Activated CD4-positive, CD25-positive, alpha-beta regulatory T cell (primary cell): ENCODE measurements at regions not wholly inside any gene's neighbourhood (a gene's known extent, or its start where the extent isn't known, plus 50 kb on each side); places are given as distances from the start of the nearest gene placed in this dataset.
"Not testable (repeated sequence)": the region's sequence is repeated elsewhere in the genome, so short reads cannot be mapped to it uniquely, and the experiment has no call there.

ENCODE experiments used
- DNase-seq, 4 experiments: peaks; one replicate each; lab custom pipeline; 2025; lab: John Stamatoyannopoulos, UW

DNA sequence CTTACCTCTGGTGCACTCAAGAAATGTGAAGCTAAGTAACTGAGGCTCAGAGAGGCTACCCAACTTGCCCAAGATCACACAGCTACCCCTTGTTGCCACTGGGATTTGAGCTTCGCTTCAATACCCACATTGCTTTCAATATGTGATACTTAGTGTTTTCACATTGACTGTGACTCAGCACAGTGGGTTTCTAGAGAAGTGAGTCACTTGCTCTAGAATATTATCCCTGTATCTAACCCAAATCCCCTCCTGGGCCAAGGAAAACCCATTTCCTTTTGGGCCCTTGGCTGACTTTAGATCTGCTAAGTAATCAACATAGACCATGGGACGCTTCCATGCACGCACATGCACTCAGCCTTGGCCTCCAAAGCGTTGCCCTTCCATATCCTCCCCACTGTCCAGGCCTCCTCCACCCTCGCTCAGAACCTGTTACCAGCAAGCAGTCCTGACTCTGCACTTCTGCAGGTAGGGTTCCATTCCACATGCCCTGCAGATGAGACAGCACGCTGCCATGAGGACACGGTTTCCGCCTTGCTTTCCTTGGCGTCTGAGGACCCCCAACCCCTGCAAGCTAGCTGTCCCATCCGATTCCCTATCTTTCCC lies 87.7 kb upstream of the CHST15 start:
- no peak for DNase-seq

DNA sequence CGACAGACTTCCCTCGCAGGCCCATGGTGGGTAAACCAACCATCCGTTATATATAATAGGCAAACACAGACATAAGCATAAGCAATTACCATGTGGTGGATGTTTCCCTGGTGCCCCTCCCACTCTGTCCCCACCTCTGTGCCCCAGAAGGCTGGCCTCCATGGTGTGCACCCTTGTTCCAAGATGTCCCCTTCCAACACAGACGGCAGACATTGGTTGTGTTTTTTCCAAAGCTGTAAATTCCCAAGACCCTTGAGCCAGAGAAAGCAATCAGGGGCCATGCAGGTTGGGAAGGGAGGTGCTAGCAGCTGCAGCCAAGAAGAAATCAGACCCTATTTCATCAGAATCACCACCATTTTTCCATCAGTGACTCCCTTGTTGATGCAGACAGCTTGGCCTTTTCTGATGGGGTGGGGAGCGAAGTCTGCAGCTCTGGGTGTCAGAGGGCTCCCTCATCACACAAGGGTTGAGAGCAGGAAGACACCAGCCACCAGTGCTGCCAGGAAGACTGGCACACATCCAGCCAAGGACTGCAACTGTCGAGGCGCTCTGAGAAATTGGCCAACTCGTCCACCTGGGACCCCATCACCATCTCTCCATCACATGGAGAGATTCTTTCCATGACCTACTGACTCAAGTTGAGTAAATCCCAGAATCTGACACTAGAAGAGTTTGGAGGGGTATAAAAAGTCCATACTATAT lies 86.8 kb upstream of the CHST15 start:
- no peak for DNase-seq

DNA sequence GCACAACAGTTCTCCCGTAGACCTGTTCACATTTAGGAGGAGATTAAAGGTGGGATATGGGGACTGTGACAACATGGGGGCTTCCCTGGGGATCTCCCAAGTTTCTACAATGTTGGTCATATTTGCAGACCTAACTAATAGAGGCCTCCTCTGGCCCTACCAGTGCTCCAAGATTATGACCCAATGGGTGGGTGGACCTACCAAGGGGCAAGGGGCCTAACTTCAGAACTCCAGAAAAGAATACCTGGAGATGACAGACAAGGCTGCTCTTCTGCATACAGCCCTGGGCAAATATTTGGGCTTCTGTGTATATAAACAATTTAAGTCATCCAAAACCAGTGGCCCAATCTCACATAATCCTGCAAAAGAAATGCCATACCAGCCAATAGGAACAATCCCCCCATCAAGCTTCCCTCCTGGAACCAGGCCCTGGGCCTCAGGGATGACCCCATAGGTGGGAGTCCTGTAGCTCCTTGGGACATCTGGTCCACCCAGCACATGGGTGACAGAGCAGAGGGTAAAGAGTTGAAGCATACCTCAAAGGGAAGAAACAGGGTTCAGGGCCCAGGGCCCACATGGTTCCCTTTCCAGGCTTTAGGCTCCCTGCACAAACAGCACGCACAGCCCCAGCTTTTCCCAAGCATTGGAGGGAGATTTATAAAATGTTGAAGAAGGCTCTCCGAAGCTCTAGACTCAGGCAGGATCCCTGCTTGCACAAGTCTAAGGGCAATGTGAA lies 86.1 kb upstream of the CHST15 start:
- no peak for DNase-seq

DNA sequence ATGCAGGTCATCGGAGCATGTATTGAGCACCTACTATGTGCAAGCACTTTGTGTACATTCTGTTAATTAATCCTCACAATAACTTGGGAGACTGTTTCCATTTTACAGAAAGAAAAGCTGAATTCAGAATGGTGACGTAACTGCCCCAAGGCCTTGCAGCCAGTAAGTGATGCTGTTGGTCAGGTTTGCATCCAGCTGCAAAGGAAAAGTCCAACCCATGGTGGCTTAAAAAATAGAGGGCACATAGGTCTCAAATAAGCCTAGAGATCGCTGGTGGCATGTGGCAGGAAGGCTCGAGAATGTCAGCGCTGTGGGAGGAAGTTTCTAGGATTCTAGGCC lies 83.8 kb upstream of the CHST15 start:
- no peak for DNase-seq

DNA sequence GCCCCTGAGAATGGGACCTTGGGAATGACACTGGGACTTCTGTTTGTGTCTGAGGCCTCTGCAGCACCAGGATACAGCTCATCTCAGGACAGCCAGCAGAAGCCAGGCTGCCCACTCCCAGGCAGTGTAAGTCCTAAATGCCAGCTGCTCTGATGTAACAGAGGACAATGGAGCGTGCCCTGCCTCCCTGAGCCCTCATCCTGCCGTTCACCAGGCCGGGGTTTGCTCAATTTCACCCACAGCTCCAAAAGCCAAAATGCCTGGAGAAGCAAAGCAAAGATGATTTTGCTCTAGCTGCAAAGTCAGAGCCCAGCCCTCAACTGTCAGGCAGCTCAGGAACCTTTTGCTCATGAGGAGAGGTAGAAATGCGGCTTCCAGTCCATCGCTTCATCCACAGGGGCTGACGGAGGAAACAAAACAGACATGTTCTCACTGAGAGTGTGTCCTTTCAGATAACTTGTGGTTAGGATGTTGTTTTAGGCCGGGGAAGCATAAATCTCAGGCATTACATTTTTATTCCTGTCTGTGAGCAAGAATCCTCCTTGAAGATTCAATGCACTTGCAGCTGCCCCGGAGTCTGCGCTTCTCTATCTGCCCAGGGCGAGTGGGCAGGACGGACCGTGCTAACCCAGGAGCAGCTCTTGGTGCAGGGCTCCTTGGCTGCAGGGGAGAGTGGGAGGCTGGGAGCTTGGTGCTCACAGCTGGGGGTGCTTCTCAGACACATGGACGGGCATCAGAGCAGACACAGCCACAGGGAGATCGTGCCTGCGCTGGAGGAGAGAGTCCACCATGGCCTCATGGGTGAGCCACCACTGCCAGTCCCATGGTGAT lies 83.2 kb upstream of the CHST15 start:
- DNase-seq, result no peak

DNA sequence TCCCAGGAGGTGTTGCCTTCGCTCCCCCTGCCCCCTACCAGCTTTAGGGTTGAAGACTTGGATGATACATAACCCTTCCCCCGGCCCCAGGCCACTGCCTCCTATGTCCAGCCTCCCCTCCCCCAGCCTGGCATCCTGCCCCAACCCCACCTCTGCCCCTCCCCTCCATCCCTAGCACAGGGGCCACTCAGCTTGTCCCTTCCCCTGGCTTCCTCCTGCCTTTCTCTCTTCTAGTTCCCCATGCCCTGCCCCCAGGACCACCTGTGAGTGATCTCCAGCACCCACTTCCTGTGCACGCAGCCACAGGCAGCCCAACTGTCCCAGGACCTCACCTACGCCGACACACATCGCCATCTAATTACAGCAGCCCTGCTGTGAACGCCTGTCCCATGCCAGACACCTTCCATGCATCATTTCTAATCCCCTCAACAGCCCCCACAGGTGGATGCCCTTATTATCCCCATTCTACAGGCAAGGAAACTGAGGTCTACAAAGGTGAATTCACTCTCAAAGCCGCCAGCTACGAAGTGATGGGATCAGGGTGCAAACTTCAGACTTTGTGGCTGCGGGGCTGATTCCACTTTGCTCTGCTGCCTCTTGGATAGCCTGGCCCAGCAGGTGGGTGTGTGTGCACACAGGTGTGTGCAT lies 82.4 kb upstream of the CHST15 start:
- DNase-seq, result no peak

DNA sequence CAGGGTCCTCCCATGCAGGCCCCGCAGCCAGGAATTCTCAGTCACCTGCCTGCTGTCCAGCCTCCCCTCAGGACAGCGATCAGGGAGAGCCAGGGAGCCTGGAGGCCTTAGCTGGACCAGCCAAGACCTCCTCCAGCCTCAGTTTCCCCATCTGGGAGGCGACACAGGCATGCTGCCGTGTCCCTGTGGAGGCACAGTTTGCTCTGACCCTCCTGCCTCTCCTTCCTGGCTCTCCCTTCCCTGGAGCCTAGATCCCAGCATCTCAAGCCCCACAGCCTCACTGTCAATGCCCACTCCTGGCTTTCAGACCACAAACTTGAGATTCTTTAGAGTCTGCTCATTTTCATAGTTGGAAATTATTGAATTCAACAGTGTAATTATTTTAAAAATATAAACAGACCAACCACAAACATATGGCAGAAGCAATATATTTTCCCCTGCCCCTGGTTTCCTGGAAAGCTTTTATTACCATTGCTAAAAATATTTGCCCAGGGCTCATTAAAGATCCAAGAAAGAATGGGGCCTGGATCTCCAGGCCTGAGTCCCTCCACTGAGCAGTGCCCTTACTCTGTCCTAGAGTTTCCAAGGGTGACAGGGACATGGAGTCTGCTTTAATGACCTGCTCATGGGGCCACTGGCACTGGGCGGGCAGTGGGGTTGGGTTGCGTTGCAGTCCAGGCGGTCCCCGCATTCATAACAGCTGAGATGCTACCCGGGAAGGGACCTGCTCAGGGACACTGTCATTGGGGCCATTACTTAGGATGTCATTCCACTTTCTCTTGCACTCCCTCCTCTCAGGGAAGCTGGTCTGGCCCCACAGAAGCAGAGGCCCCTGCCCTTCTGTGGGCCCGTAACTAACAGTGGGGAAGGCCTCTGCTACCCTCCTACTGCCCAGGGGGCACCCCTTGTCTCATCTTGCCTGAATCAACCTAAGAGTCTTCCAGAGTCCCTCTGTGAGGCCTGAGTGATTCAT lies 81.6 kb upstream of the CHST15 start:
- DNase-seq, result no peak

DNA sequence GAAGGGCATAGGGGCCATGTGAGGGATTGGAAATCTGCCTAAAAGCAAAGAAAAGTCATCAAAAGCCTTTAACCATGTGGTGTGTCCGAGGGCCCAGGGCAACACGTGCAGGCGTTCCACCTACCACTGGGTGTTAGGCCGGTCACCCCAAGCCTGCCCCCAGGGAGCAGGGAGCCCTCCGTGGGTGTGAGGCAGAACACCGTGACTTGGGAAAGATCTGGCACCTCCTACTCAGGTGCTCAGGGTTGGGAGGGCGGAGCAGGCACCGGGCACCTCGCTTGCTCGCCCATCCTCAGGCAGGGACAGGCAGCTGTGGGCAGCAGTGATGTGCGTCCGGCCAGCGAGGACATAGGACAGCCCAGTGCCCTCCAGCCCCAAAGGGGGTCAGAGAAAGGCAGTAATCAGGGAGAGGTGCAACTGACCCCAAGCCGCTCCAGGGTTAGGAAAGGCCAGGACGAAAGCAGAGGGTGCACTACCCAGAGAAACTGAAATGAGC lies 80.7 kb upstream of the CHST15 start:
- no peak for DNase-seq

DNA sequence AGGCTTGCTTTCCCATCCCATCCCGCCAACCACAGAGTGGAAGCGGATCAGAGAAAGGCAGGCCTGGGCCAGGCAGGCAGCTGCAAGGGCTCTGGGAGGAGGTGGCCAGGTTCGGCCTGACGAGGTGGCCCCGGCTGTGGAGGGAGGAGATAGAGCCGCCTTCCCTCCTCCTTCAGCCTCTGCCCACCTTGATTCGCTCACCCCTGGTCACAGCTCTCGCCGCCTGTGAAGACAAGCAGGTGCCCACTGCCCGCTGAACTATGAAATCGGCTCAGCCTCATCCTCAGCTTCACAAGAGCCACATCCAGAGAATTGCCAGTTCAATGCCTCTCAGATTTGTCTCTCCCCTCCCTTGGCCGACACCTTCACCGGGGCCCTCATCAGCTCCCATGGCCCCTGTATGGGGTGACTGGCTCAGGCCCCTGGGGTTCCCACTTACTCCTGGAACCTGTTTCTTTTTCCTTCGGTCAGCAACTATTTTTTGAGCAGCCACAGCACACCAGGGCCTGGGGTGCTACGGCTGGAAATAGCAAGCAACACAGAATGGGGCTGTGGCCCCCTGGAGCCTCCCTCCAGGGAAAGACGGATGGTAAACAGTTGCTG lies 80.0 kb upstream of the CHST15 start:
- no peak for DNase-seq

DNA sequence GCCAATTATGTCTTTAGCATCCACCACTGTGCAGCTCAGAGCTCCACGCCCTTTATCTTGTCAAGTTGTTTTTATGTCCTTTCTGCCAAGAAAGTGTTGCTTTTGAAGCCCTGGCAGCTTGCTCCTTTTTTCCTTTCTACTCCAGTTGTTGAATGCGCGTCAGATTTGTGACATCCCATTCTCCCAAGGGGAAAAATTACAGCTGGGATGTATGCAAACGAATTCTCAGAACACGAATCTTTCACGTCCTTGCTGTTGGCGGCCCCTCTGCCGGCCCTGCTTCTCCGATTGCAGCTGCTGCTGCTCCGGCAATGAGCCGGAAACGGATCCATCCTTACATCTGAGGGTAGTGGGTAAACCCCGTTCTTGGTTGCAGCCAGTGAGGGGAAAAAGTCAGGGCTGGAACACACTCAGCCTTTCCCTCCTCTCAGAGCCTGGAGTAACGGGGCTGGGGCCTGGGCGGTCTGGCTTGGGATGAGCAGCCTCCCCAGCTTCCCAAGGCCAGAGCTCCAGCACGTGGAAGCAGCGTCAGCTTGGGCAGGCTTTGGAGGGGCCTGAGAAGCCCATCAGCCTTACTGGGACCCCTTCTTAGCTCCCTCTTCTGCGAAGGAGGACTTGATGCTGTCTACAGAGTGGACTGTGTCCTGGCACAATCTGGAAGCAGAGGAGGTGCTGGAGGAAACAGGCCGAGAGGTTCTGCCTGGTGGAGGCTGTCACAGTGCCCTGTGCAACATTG lies 79.0 kb upstream of the CHST15 start:
- DNase-seq, result no peak

DNA sequence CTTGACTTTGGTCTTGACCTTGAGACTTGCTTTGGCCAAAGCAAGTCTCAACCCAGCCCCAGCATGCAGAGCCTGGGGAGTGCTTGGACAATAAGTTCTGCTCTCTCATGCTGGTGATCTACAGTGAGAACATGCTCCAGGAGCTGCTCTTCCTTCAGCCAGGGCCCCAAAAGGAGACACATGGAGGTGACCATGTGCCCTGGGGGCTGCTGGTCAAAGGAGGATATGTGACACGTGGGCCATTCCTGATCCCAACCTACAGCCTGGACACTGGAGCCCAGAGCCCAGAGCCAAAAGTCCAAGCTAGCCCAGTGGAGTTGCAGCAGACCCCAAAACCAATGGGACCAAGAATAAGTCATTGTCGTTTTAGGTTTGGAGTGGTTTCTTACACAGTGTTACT lies 78.2 kb upstream of the CHST15 start:
- DNase-seq, result no peak

DNA sequence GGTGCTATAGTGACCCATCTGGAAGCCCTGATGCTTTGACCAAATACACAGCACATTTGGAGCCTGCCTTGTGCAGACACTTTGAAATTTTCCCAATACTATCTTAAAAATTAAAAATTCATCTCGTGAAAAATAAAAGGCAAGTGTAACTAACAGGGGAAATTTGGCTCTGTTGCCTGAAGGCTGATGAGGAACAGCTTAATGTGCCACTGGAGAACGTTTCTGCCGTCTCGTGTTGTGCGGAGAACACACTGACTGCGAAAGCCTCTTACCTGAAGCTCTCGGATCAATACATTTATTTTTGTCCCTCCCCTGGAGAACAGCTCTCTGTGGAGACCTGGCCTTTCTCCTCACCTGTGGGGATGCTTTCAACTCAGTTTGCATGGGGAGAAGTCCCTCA lies 77.2 kb upstream of the CHST15 start:
- no peak for DNase-seq

DNA sequence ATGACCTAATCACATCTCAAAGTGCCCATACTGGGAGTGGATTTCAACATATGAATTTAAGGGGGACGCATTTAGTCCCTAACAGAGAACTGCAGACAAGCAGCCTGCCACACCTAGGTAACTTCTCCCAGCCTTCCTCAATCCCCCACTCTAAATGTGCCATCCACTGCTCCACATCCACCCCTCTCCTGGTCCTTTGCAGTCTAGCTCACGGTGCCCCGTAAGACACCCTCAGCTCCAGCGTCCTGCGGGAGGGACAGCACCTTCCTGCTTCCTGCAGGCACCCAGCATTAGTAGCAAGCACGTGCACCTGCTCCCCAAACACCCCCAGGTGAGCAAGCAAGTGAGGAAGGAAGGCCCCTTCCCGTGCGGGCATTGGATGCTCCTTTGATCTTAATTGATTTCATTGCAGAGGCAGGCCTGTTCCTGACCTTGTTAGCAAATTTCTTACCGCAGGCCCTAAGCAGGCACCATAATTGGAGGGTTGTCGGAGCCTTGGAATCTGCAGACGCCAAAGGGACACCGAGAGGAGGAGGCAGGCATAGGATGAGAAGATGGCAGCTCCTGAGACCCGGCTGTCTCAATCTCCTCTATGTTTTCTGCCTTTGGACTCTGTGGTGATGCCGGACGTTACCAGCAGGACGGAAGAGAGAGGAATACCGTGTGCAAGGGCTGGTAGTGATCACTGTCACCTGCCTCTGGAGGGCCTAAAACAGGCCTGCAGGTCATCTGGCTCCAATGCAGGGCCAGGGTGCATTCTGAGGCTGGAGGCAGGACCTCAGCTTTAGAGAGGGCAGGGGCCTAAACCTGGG lies 75.8 kb upstream of the CHST15 start:
- no peak for DNase-seq

DNA sequence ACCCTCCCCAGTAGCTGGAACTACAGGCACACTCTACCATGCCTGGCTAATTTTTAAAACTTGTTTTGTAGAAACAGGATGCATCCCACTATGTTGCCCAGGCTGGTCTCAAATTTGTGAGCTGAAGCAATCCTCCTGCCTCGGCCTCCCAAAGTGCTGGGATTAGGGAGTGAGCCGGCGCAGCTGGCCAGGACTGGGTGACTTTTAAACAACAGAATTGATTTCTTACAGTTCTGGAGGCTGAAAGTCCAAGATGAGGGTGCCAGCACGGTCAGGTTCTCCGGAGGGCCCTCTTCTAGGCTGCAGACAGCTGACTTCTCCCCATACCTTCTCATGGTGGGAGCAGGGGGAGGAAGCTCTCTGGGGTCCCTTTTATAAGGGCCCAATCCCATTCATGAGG lies 75.2 kb upstream of the CHST15 start:
- DNase-seq, result no peak

DNA sequence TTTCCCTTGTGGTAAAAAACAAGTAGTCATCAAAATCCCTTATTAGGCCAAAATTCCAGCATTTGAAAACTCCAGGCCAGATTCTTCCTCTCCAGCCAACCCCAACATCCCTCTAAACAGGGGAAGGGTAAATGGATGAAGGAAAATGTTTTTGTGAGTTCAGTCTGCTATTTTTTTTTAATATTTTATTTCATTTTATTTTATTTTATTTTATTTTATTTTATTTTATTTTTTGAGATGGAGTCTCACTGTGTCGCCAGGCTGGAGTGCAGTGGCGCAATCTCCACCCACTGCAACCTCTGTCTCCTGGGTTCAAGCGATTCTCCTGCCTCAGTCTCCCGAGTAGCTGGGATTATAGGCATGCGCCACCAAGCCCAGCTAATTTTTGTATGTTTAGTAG lies 74.5 kb upstream of the CHST15 start:
- not testable (repeated sequence) for DNase-seq

DNA sequence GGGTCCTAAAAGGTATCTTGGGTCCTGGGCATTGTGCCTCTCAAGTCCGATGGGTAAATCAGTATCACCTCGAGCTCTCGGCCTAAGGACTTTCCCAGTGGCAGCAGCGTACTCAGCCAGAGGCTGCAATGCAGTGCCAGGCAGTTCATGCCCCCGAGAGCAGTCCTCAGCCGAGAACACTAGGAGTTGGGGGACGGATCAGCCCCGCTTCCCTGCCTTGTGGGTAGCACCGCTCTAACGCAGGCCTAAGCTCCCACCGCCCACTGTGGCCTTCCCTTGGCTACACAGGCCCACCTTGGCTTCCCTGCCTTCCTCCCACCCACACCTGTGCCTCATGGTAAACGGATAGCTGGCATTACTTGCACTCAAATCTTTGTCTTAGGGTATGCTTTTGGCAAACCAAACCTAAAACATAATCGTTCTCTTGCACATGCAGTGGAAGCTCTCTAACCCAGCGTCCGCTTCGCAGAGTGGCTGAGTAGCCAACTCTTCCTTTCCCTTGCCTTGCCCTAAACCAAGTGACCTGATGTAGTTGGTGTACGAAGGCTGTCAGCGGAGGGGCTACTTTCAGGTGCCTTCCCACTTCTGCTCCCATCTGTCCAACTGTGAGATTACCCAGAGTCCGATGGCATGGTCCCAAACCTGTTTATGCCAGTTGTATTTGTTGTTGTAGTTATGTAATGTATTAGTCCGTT lies 73.2 kb upstream of the CHST15 start:
- no peak for DNase-seq

DNA sequence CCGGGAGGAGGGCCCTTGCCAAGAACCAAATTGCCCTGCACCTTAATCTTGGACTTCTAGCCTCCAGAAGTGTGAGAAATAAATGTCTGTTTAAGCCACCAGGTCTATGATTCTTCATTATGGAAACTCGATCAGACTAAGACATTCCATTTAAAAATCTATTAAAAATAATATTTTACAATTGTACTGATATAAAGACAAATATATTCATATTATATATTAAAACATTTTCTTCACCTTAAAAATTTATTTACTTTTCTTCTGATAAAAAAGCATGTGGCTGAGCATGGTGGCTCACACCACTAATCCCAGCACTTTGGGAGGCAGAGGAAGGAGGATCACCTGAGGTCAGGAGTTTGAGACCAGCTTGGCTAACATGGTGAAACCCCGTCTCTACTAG lies 72.4 kb upstream of the CHST15 start:
- DNase-seq, result no peak

DNA sequence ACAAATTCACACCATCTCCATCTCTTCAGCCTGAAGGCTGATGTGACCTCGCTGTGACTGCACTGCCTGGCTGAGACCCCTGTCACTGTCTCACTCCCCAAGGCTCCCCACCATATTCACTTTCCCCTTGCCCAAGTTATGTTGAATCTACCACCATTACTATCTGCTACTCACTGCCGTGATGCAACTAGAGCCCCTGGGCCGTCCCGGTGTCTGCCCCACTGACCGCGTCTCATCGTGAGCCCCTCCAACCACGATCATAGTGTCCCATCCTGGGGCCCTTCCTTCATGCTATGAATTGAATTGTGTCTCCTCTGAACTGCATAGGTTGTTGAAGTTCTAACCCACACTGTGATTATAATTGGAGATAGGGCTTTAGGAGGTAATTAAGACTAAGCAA lies 71.9 kb upstream of the CHST15 start:
- DNase-seq, result no peak
